ENCODE measurements at regions not wholly inside any gene's neighbourhood (a gene's known extent, or its start where the extent isn't known, plus 50 kb on each side); places are given as distances from the start of the nearest gene placed in this dataset.
A peak's percentile ranks its signal among the peaks of the same experiment; 100 is the strongest.
"Not testable (repeated sequence)": the region's sequence is repeated elsewhere in the genome, so short reads cannot be mapped to it uniquely, and the experiment has no call there.

DNA sequence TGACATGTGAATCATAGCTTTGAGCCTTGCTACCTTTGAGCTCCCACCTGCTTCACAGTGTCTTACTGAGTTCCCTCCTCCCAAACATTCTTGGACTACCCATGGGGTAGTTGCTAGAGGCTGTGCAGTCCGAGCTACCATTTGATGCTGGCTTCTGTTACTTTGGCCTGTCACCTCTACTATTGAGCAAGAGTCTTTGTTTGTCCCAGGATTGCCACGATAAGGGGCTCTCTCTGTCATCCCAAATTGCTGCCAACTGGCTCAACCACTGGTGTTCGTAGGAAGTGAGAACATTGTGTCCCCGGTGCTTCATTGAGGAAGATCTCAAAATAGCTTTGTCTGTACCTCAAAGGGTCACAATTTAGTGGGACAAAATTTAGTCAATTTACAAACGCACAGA is 59.1 kb upstream of the PAX8 start:
- no peak for DNase-seq

- DNase-seq: peak; percentile 41
Observed at GRCh38 chr2:113336040-113336439, 57.3 kb upstream of the PAX8 start.

DNA sequence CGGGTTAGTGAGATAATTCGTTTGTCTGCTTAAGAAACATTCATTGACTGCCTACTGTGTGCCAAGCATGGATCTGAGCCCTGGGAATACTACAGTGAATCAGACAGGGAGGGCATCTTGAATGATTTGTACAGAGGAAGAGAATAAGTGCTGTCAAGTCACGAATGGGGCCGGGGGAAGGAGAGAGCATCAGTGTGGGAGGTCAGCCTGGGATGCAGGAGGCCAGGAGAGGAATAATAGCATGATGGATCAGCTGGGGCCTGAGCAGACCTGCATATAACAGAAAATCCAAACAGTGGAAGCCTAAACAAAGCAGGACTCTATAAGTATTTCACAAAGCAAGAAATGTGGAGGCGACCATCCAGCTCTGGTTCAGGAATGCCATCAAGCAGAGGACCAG is 55.4 kb upstream of the PAX8 start:
- DNase-seq: no peak

DNA sequence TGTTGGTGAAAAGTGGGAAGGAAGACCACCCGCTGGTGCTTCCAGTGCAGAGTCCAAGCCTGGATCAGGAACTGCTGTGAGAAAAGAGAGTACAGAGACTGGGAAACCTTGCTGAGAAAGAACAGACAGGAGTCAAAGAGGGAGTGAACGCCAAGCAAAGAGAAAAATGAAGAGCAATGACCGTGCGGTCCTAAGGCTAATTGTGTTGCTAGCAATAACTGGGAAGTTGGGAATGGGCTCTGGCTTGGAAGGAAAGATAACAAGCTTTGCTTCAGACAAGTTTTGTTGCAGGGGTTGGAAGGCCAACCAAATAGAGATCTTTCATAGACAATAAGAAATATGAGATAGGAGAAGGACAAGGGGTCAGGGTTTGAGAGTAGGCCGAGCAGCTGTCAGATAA is 55.0 kb upstream of the PAX8 start:
- not testable (repeated sequence) for DNase-seq

DNA sequence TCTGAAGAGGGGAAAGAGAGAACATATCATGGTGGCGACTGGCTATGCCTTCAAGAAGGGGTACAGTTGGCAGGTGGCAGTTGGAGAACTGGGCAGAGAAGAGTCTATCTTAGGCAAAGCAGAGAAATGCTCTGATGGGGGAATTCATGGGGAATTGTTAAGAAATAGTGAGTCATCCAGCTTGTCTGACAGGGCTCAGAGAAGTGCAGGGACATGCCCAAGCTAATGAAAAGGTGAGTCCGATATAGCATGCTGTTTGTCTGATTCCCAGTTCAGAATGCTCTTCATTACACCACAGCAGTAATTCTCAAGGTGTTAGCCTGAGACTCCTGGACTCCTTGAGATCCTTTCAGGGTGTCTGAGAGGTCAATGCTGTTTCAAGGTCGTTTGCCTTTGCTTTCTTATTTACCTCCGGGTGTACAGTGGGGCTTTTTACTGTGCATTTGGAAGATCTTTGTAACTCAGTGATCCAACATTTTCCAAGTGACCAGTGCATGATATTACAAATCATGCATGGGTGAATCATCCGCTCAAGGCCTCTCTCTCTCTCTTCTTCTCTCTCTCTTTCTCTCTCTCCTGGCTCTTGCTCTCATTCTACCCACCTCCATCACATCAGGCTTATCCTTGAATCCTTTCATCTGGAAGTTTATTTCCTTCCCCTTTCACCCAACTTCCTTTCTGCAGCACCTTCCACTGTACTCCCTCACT is 51.5 kb upstream of the PAX8 start:
- peak; percentile 37 for DNase-seq

GRCh38 chr2:113328973-113329372 is 50.3 kb upstream of the PAX8 start:
- peak; percentile 77 for DNase-seq

DNA sequence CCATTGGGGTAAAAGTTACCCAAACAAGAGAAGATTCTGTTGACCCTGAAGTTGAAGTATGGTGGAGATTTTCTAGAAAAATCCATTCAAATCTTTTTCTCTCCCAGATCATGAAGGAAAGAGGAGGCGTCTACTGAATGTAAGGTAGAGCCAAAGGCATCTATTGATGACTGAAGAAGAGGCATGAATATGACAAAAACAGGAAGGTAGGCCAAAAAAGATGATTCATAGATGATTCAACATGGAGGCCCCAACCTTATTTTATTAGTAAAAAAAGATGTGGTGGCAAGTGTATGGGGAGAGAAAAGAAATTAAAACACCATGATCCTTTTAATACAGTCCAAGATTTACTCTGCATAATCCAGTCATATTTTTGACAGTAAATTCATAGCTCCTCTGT is 49.9 kb upstream of the PAX8 start:
- peak; percentile 53 for DNase-seq

Measured in fibroblast of skin of abdomen (primary cell).